Activated B cell treated with CpG ODN at 0.5 μM for 24 hours (primary cell): ENCODE measurements at regions not wholly inside any gene's neighbourhood (a gene's known extent, or its start where the extent isn't known, plus 50 kb on each side); places are given as distances from the start of the nearest gene placed in this dataset.

Experiments used
- ATAC-seq: fragments of 200-7000 bp; cut with Tn5 transposase; one replicate; pipeline ENCODE4 v1.10.0; 2021; ENCODE audit warnings: low read depth, mild to moderate bottlenecking, moderate library complexity
- CTCF ChIA-PET: fragments of 350-600 bp; sonication (Branson Sonifier 250); formaldehyde crosslinking; loops from one replicate; lab custom pipeline; 2021; ENCODE audit warnings: antibody characterized with exemption; lab: Charles Lee
- POLR2A ChIA-PET: fragments of 350-600 bp; sonication (Branson Sonifier 250); formaldehyde crosslinking; loops from one replicate; lab custom pipeline; 2021; ENCODE audit warnings: antibody characterized with exemption; lab: Charles Lee
- DNase-seq: peaks from one replicate; pipeline ENCODE4 v3.0.0; 2022
- H3K27ac Mint-ChIP-seq: one replicate; pipeline ENCODE4 v1.8.0; 2020; ENCODE audit warnings: mixed read lengths
- H3K27me3 Mint-ChIP-seq: one replicate; pipeline ENCODE4 v1.8.0; 2021; ENCODE audit warnings: mixed read lengths
- H3K36me3 Mint-ChIP-seq: one replicate; pipeline ENCODE4 v1.8.0; 2021; ENCODE audit warnings: low read depth, mixed read lengths
- H3K4me1 Mint-ChIP-seq: one replicate; pipeline ENCODE4 v1.8.0; 2021; ENCODE audit warnings: mixed read lengths
- H3K4me3 Mint-ChIP-seq: one replicate; pipeline ENCODE4 v1.8.0; 2020; ENCODE audit warnings: mild to moderate bottlenecking, mixed read lengths
- H3K9me3 Mint-ChIP-seq: one replicate; pipeline ENCODE4 v1.8.0; 2020; ENCODE audit warnings: mixed read lengths
- intact Hi-C: fragments of 100-400 bp; cut with micrococcal nuclease; formaldehyde crosslinking; loops from one replicate; pipeline ENCODE4 v1.15.1; 2024
- TF ChIP-seq, protein P1 (sequence below): fragments of 200-600 bp; IDR thresholded peaks from one replicate; pipeline ENCODE4 v1.8.0; 2022; ENCODE audit warnings: antibody characterized with exemption, mild to moderate bottlenecking

DNA sequence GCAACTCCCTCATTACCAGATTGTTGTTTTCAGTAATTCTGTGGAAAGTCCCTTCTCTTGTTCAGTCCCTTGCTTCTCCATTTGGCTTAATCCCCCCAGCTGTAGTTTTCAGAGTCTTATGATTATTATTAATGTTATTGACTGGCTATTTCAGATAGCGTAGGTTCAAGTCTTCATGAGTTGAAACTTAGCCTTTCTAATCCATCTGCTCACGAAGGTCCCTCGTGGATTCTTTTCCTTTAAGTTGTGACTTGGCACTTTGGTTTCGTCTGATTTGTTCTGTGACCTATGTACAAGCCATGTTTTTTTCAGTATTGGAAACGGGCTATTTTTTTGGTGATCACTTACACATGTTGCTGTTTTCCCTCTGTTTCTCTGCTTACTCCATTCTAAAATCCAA lies 260.3 kb downstream of the TMEM167A start:
- Mint-ChIP-seq H3K27ac (no peak overlapping the region), H3K9me3 (no peaks in the 10 kb centered on the region), H3K4me1 (peaks cover 20% of the 10 kb centered on the region), H3K27me3 (no peaks in the 10 kb centered on the region), H3K4me3 (no peak overlapping the region), H3K36me3 (no peaks in the 10 kb centered on the region)
- ATAC-seq (no peak), DNase-seq (no peak)
- intact Hi-C loops = loop anchor here (10.0 kb wide), 1 partner anchor 258 kb away; the partner anchor contains the start of genes TMEM167A and XRCC4
- TF ChIP-seq, protein P1, sequence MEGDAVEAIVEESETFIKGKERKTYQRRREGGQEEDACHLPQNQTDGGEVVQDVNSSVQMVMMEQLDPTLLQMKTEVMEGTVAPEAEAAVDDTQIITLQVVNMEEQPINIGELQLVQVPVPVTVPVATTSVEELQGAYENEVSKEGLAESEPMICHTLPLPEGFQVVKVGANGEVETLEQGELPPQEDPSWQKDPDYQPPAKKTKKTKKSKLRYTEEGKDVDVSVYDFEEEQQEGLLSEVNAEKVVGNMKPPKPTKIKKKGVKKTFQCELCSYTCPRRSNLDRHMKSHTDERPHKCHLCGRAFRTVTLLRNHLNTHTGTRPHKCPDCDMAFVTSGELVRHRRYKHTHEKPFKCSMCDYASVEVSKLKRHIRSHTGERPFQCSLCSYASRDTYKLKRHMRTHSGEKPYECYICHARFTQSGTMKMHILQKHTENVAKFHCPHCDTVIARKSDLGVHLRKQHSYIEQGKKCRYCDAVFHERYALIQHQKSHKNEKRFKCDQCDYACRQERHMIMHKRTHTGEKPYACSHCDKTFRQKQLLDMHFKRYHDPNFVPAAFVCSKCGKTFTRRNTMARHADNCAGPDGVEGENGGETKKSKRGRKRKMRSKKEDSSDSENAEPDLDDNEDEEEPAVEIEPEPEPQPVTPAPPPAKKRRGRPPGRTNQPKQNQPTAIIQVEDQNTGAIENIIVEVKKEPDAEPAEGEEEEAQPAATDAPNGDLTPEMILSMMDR = no peak
- POLR2A ChIA-PET = no interaction called here
- CTCF ChIA-PET = no interaction called here

DNA sequence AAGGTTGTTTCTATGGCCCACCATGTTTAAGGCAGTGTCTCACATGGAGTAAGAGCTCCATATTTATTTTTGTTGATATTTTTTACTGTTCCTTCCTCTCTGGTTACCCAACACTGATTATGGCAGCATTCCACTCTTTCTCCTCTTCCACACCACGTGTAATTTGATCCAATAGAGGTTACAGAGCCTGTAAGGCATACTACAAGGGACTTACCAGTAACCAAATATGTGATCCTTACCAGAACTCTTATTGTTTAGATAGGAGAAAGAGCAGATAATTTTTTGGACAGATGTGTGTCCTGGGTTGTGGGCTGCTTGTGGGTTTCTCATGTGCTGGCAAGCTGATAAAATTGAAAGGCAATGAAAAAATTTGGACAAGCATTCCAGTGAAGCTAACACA lies 261.3 kb downstream of the TMEM167A start:
- Mint-ChIP-seq H3K4me1 (peaks cover 9% of the 10 kb centered on the region), H3K9me3 (no peaks in the 10 kb centered on the region), H3K27ac (no peak overlapping the region), H3K36me3 (no peaks in the 10 kb centered on the region), H3K27me3 (no peaks in the 10 kb centered on the region), H3K4me3 (no peak overlapping the region)
- DNase-seq (no peak), ATAC-seq (no peak)
- CTCF ChIA-PET = no interaction called here
- TF ChIP-seq, protein P1 = no peak
- intact Hi-C loops = loop anchor here (10.0 kb wide), 1 partner anchor 259 kb away; the partner anchor contains the start of genes TMEM167A and XRCC4
- POLR2A ChIA-PET = no interaction called here

DNA sequence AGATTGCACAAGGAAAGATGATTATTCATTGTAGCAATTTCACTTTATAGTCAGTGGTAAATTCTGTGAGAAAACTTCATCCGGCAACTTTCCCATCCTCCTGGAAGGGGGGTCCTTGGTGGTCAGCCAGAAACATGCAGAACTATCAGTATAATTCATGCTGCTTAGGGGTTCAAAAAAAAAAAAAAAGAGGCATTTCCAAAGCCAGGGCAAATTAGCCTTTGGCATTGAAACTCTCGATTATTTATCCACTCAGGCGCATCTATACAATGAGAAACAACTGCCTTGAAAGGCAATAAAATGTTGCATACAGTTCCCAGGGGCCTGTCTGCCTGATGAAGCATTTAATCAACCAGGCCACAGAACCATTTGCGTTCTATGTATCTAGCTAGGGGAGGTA lies 263.3 kb downstream of the TMEM167A start:
- H3K27me3 Mint-ChIP-seq = no peaks in the 10 kb centered on the region
- ATAC-seq (no peak), DNase-seq (no peak)
- intact Hi-C loops = loop anchor here (10.0 kb wide), 1 partner anchor 261 kb away; the partner anchor contains the start of genes TMEM167A and XRCC4
- ChIA-PET CTCF (no interaction called here), POLR2A (no interaction called here)
- no peaks in the 10 kb centered on the region for H3K36me3 Mint-ChIP-seq
- H3K9me3 Mint-ChIP-seq = peaks cover under 1% of the 10 kb centered on the region
- TF ChIP-seq, protein P1 = no peak
- no peaks in the 10 kb centered on the region for H3K4me1 Mint-ChIP-seq
- H3K27ac Mint-ChIP-seq = no peak overlapping the region
- no peak overlapping the region for H3K4me3 Mint-ChIP-seq

DNA sequence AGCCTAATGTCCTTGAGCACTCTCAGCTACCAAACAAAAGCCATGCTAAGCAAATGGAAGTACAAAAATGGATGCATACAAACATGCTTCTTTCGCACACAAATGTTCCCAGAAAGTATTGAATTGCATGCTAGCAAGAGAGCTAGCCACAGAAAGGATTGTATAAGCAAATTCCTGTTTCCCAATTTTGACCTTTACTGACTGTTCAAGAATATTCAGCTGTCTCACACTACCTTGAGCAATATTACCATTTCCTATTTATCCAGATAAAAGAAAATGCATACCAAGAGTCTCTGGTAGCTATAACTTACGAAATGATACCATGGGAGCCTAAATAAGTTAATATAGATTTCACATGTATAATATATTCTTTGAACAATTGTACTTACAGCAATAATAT lies 264.6 kb downstream of the TMEM167A start:
- intact Hi-C loops = loop anchor here (10.0 kb wide), 1 partner anchor 262 kb away; the partner anchor contains the start of genes TMEM167A and XRCC4
- ATAC-seq (no peak), DNase-seq (no peak)
- Mint-ChIP-seq H3K27ac (no peak overlapping the region), H3K4me3 (no peak overlapping the region), H3K27me3 (no peaks in the 10 kb centered on the region), H3K4me1 (no peaks in the 10 kb centered on the region), H3K36me3 (no peaks in the 10 kb centered on the region), H3K9me3 (peaks cover 2% of the 10 kb centered on the region)
- POLR2A ChIA-PET = no interaction called here
- CTCF ChIA-PET = no interaction called here
- TF ChIP-seq, protein P1 = no peak

DNA sequence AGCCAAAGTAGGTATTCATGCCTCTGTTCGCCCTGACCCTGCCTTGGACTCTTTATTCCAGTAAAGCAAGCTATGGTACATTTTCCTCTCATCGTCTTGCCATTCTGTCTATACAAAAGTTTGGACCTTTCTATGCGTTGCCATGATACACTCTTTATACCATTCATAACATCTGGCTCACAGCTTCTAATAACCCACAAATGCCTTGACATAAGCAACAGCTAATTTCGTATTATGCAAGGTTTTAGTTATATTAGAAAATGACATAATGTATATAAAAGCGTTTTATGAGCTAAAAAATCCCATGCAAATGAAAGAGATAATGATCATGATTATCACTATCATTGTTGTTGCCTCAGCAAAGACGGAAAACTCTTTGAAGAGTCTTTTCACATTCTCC lies 265.7 kb downstream of the TMEM167A start:
- H3K9me3 Mint-ChIP-seq = peaks cover 2% of the 10 kb centered on the region
- CTCF ChIA-PET = no interaction called here
- H3K4me3 Mint-ChIP-seq = no peak overlapping the region

More for the DNA sequence above, 265.7 kb downstream of the TMEM167A start:
- Mint-ChIP-seq H3K27me3 (no peaks in the 10 kb centered on the region), H3K36me3 (no peaks in the 10 kb centered on the region), H3K4me1 (no peaks in the 10 kb centered on the region), H3K27ac (no peak overlapping the region)
- intact Hi-C loops = loop anchor here (10.0 kb wide), 1 partner anchor 263 kb away; the partner anchor contains the start of genes TMEM167A and XRCC4
- TF ChIP-seq, protein P1 = no peak
- ATAC-seq (no peak), DNase-seq (no peak)
- POLR2A ChIA-PET = no interaction called here
